H1 (cell line): ENCODE measurements at regions not wholly inside any gene's neighbourhood (a gene's known extent, or its start where the extent isn't known, plus 50 kb on each side); places are given as distances from the start of the nearest gene placed in this dataset.

Experiments used
- CREB1 ChIP-seq: IDR thresholded peaks from 2 replicates; pipeline ENCODE4 v1.6.1; 2012; ENCODE audit warnings: inconsistent platforms
- CTBP2 ChIP-seq: IDR thresholded peaks from 2 replicates; pipeline ENCODE4 v1.7.0; 2011; ENCODE audit warnings: borderline replicate concordance, mild to moderate bottlenecking, moderate library complexity, mixed read lengths, low read length; ENCODE audit not compliant: insufficient read depth, insufficient read length
- CTCF ChIP-seq, 3 experiments: IDR thresholded peaks; 1 replicate in 2 of 3; 2 replicates in 1 of 3; pipeline versions ENCODE4 v1.5.1 to v1.6.1; 2011; ENCODE audit warnings: low read length in 3 of 3, mild to moderate bottlenecking in 3 of 3, inconsistent platforms in 2 of 3, low read depth in 1 of 3, moderate library complexity in 1 of 3; ENCODE audit not compliant: insufficient read depth in 1 of 3; ENCODE audit errors: control extremely low read depth in 1 of 3
- EGR1 ChIP-seq: IDR thresholded peaks from 2 replicates; pipeline ENCODE4 v1.6.1; 2011; ENCODE audit warnings: low read depth, low read length, borderline replicate concordance
- FOSL1 ChIP-seq: IDR thresholded peaks from 2 replicates; pipeline ENCODE4 v1.6.1; 2011; ENCODE audit warnings: mild to moderate bottlenecking, low read depth, low read length, moderate library complexity; ENCODE audit not compliant: insufficient read depth
- KDM1A ChIP-seq: fragments of 200-600, 300-600 bp; sonication (generic); IDR thresholded peaks from 2 replicates; pipeline ENCODE4 v1.7.1; 2016; ENCODE audit warnings: mild to moderate bottlenecking, low read length, borderline replicate concordance
- MAFK ChIP-seq: IDR thresholded peaks from 2 replicates; pipeline ENCODE4 v1.6.1; 2012; ENCODE audit warnings: low read depth, mild to moderate bottlenecking, improper control_type of control experiment, low read length
- POLR2A ChIP-seq, 2 experiments: IDR thresholded peaks; 1 replicate in 1 of 2; 2 replicates in 1 of 2; pipeline ENCODE4 v1.6.1; 2011; ENCODE audit warnings: low read depth in 2 of 2, low read length in 2 of 2, mild to moderate bottlenecking in 2 of 2; ENCODE audit errors: control extremely low read depth in 1 of 2
- POLR2AphosphoS5 ChIP-seq: IDR thresholded peaks from 2 replicates; pipeline ENCODE4 v1.6.1; 2011; ENCODE audit warnings: low read depth, low read length
- SRF ChIP-seq: IDR thresholded peaks from 2 replicates; pipeline ENCODE4 v1.6.1; 2011; ENCODE audit warnings: mild to moderate bottlenecking, low read depth, low read length, moderate library complexity
- TAF1 ChIP-seq: IDR thresholded peaks from 2 replicates; pipeline ENCODE4 v1.6.1; 2011; ENCODE audit warnings: mild to moderate bottlenecking, low read depth, low read length
- TBP ChIP-seq: IDR thresholded peaks from 2 replicates; pipeline ENCODE4 v1.6.1; 2011; ENCODE audit warnings: low read depth, low read length, improper control_type of control experiment
- TCF12 ChIP-seq: IDR thresholded peaks from 2 replicates; pipeline ENCODE4 v1.6.1; 2011; ENCODE audit warnings: low read depth, mild to moderate bottlenecking, low read length

GRCh38 chr10:125238682-125239081 is 78.3 kb upstream of the CTBP2 start:
- no peak for TF ChIP-seq POLR2AphosphoS5
- TF ChIP-seq MAFK = no peak
- no peak for TF ChIP-seq CTCF (IDR thresholded peaks at IDR 0.05; ENCODE audit: control extremely low read depth in 1 of 3, insufficient read depth in 1 of 3, low read depth in 1 of 3, low read length in 3 of 3)
- no peak for TF ChIP-seq SRF
- no peak for TF ChIP-seq TAF1
- no peak for TF ChIP-seq KDM1A
- TF ChIP-seq CTBP2 = no peak
- TF ChIP-seq FOSL1 = no peak
- TF ChIP-seq TBP = no peak
- TF ChIP-seq EGR1 = no peak
- no peak for TF ChIP-seq TCF12
- no peak for TF ChIP-seq POLR2A (IDR thresholded peaks at IDR 0.05; ENCODE audit: control extremely low read depth in 1 of 2, low read depth in 2 of 2, low read length in 2 of 2)
- TF ChIP-seq CREB1 = no peak
